IPS DF 4.7 (cell line): ENCODE measurements at regions not wholly inside any gene's neighbourhood (a gene's known extent, or its start where the extent isn't known, plus 50 kb on each side); places are given as distances from the start of the nearest gene placed in this dataset.

Experiments used
- DNase-seq: peaks from one replicate; pipeline ENCODE4 v3.0.0-alpha.2; 2013; ENCODE audit warnings: low spot score; ENCODE audit errors: extremely low read depth

DNA sequence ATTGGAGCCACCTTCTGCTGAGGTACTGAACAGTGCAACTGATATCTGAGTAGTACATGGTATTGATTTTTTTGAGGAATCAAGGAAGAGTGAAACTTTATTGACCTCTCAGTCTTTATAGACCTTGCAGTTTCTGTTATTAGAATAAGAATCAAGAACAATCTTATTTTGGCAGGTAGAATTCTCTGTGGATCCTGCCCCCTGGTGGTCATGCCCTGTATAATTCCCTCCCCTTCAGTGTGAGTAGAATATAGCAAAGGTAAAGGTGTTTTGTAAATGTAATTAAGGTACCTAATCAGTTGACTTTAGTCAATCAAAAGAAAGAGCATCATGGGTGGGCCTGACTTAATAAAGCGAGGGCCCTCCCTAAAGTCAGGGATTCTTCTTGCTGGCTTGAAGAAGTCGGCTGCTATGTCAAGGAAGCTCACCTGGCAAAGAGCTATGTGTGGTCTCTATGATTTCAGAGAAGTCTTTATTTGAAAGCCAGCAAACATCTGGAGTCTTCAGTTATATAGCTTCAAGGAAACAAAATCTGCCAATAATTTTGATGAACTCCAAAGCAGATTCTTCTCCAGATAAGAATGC, 142.8 kb downstream of the LSM5 start:
- DNase-seq = peak; percentile 1

DNA sequence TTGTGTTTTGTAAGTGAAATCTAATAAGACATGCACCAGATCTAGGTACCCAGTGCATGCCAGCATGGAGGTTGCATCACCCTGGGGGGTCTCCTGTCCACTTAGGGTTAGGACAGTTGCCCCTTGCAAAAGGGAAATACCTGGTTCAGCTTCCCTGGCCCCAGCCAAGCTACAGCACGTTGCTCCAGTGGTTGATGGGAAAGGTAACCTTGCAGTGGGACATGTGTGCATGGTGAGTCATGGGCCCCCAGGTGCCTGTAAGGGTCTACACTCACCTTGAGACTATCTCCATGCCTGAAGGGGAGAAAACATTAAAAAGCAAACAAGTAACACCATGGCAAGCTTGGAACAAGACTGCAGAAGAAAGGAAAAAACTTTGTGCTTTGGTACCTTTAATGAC, 143.9 kb downstream of the LSM5 start:
- no peak for DNase-seq

DNA sequence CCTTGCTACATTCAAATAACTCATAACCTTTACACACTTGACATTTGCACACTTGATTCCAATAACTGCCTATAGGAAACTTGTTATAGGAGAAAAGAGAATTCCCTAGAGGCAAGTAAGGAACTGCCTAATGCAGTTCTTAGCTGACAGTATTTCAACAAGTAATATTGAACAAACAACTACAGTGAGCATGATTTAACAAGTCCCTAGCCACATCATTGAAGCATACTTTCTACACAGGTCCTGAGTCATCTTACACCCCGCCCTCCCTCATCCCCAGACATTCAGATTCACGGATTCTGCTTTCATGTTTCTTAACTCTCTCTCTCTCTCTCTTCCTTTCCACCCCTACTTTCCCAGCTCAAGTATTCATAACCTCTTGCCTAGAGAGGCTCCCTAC, 153.5 kb downstream of the LSM5 start:
- no peak for DNase-seq

DNA sequence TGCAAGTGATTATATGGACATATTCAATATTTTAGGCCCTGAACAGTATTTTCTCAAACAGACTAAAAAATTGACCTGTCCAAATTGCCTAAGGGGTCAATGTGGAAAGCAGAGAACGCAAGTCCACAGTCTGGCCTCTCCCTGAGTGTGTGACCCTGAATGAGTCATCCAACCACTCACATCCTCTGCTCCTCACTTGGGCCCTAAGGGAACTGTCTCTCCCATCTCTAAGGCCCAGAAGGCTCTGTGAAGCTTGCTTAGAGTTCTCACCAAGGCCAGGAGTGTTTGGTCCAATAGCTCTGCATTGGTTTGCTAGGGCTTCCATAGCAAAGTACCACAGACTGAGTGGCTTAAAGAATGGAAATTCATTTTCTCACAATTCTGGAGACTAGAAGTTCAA, 155.1 kb downstream of the LSM5 start:
- DNase-seq = no peak

DNA sequence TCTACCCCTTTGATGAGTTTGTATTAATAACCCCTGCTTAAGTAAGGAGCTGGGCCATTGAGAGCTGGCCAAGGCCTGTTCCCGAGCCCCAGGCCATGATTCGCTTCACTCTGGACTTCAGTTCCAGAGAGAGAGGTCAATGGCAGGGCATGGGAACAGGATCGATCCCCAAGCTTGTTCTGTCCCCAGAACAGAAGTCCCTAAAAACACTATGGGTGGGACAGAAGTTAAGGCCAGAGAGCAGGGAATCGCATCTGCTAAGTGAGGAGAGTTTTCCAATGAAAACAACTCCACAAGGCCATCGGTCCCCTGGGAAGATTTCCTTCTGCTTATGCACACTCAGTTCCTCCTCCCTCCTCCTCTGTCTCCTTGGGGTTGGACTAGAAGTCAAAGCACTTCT, 159.6 kb downstream of the LSM5 start:
- no peak for DNase-seq

DNA sequence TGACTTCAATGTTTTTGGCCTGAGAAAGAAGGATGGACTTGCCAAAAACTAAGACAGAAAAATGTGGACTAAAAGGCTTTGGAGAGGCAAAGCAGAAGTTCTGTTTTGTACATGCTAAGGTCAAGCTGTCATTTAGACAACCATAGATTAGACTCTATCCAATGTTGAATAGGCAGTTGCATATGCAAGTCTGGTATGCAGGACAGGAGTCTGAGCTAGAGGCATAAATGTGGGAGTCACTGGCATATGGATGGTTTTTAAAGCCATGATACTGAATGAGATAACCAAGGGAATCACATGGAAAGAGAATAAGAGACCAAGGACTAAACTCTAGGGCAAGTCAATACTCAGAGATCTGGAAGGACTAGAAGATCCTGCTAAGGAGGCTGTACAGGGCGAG, 164.1 kb downstream of the LSM5 start:
- DNase-seq = no peak

DNA sequence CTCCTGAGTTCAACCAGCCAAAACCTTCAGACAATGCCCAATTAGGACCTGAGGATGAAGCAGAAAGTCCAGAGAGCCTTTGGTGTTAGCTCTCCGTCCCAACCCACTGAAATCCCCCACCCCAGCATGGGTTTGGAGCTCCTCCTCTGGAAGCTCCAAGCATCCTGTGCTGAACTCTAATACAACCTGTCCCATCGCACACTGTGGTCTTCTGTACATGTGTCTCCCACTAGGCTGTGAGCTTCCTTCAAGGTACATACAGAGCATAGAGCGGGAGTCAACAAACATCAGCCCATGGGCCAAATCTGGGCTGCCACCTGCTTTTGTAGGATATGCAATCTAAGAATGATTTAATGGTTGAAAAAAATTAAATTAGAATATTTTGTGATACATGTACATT, 166.5 kb downstream of the LSM5 start:
- no peak for DNase-seq

DNA sequence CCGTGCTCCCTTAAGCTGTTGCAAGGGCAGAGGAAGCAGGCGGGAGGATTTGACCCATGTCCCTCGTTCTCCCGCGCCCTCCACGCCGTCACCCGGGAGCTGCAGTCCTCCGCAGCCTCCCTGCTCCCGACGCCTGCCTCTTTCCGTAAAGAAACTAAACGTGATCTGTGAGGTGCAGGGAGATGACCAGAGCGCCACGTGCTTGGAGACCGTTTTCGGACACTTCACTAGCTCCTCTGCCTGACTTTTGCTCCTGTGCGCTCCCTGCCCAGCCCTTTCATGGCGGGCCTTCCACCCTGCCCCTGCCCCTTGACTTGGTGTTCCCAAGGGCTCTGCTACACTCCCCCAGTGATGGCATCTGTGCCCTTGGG, 171.2 kb downstream of the LSM5 start:
- DNase-seq = no peak

DNA sequence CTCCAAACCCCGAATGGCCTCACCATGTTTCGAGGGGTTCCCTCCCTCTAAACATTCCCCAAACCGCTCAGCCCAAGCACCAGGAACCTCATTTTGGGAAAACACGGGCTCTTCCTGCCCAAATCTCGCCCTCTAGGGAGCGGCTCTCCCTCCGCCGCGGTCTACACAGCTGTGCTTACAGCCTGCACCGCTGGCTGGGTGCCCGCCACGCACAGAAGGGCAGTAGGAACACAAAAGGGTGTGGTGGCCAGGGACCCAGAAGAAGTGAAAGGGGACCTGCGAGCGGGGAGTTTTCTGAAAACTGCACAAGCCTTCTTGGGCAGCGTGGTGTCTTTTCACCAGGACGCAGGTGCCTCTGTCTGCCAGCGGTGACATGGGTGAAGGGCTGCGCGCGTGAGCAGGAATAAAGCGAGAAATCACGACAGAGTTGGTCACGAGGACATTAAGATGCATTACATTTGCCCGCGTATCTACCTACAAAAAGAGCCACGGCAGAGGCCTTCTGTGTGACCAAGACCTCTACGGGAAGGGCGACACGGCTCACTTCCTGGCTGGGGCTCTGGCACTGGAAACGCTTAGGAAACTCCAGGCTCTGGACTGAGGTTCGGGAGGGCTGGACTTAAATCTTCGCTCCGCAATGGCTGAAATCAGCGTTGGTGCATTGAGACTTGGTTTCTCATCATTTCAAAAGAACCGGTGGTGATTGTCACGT, 171.7 kb downstream of the LSM5 start:
- no peak for DNase-seq

DNA sequence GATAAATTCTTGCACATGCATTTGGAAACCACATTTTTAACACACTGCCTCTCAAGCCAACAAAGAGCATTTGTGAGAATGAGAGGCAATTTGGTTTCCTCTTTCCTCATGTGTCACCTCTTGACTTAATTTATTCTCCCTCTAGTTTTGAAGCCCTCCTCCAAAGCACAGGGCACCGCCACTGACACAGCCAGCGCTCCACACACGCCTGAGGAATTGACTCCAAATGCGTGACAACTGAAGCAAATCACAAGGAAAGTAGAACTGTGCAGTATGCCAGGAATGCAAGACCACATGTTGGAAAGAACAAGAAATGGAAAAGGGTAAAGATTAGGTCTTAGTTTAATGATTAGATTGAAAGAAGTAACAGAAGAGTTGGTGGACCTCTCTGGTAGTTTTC, 173.3 kb downstream of the LSM5 start:
- no peak for DNase-seq

DNA sequence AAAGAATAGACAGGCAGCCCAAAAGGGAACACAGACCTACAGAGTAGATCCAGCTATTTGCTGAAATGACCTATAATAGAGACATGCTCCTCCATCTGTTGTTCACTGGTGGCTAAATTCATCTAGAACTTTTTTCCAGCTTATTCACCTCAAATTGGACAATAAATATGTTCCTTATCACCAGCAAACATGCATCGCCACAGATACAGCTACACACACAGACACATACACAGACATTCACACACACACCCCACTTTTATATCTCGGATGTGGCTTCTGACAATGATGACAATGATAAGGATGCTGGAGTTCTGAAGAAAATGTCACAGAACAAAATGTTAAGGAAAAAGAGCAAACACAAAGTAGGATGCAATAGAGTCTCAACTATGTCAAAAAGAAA, 175.4 kb downstream of the LSM5 start:
- no peak for DNase-seq

DNA sequence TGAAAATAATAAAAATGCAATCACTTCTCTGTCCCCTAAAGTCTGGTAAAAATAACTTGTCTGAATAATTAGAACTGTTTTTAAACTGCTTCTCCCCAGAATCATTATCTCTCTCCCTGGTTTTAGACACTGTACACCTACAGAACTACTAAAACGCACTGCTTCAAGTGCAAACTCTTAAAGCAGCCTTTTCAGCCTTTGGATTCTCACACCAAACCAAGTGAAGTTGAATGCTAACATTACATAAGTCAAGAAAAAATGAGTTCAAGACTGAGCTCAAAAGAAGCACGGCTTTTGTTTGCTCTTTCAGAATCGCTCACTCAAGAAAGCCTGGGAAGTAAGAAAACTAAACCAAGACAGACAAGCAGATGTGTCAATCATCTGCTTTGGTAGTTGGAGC, 188.8 kb downstream of the LSM5 start:
- DNase-seq = no peak

DNA sequence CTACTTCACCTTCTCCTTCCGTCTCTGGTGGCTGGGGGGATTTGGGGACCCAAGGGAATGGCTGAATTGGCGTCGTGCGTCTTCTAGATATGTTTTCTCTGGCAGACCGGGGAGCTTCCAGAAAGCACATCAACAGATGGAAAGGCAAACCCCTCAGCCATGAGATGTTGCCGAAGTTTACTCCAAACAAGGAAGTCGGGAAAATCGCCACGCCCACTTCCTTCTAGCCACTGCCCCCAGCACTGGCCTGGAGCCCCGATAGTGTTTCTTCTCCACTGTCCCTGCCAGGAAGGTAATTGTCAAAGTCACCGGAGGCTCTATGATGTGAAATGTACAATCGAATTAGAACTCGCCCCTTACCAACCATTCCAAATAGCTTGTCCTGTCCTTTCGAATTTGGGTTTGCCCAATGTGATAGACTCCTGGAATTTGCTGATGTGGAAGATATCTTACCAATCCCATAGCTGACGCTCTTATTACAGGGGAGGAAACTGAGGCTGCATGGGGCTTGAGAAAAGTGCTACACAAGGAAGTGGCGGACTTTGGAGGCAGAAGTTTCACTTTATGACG, 191.0 kb downstream of the LSM5 start:
- DNase-seq = no peak

DNA sequence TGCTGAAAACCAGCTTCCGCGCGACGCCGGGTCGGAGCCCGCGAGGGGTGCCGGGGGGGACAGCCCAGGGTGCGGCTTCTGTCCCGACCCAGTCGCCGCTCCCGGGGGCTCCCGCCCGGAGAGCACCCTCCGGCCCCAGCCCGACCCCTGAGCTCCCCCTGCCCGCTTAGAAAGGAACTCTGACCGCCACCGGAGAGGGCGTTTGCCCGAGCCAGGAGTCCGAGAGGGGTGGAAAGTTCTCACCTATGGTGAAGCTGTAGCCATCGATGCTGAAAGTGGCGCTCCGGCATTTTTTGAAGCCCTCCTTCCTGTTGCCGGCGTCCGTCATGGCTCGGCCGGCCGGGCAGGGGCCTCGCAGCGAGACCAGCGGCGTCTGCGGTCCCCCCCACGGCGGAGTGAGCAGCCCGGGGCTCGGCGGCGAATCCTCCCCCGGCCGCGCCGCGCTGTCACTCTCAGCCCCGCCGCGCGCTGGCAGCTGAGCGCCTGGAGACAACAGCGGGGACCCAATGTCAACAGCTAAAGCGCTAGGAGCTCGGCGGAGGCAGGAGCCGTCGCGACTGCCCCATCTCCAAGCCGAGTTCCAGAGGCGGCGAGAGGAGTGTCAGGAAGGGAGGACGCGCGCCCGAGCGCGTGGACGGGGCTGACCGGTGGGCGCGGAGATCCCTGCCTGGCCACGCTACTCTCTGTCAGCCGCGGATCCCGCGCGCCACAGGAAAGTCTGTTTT, 191.6 kb downstream of the LSM5 start:
- DNase-seq = no peak

DNA sequence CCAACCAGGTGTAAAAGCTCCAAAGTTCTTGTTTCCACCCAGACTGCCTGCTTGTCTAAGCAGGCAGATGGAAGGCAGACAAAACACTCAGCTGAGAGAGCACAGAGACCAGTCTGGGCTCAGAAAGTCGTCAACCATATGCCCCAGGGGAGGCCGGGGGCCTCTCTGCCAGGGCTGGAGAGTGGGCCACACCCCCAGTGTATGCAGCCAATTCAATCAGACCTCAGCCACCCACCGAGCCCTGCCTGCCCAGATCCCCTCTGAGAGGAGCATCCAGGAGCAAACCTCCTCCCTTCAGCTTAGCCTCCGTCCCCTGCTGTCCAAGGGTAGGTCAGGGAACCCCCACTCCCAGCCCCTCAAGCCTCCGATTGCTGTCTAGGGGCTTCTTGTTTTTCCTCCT, 196.3 kb downstream of the LSM5 start:
- DNase-seq = no peak

DNA sequence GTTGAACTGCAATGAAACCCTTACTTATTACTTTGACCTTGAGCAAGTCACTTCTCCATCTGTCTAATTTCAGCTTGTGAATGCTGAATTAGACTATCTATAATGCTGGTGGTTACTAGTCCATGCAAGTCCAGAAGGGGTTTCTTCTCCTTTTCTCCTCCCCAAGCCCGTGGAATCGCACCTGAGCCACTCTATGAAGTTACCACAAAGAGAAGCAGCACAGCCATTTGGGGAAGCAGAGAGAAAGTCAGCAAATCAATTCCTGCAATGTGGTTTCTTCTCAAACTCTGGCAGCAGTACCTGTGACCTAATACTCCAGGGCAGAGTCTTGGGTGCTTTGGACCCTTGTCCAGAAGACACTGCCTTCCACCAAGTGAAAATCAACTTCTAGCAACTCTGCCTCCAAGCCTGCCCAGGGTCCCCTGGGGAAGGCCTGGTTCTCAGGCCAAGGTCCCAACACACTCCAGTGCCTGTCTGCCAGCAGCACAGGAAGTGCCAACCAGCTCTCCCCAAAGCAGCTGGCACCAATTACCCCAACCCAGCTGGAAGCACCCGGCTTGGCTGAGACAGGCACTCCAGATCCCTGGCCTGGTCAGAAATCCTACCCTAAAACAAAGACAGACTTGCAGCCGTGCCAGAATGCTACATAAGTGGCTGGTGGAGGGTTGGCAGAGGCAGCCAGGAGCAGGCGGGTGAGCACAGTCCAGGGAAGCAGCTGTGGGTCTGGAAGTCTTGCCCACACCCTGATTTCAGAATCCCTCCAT, 200.3 kb downstream of the LSM5 start:
- no peak for DNase-seq

DNA sequence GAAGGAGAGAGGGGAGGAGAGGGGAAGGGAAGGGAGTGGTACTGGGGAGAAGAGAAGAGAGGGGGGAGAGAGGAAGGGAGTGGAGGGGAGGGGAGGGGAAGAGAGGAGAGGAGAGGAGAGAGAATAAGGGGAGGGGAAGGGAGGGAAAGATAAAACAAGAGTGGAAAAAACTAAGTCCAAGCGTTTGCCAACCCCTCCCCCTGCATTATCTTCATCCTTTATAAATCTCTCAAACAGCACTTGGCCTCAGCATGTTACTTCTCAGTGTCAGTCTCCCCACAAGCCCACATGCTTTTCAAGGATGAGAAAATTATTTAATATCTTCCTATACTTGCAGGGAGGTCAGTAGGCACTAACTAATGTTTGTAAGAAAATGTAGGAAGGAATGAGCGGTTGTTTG, 204.5 kb downstream of the LSM5 start:
- DNase-seq = no peak

DNA sequence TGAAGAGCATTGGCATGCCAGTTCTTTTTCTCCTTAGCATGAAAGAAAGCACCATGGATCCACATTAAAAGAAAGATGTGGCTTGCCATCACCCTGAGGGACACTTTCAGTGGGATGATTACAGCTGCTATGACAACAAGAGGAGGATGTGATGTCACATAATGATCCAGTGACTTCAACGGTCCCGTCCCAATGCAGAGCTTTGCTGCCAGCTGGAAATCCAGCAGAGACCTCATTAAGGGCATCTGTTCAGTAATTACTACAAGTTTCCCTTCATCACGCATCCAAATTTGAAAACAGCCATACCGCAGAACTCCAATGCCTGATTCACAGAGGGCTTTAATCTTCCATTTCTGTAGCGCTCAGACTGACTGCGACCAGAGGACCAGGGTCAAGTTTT, 206.6 kb downstream of the LSM5 start:
- DNase-seq = no peak

DNA sequence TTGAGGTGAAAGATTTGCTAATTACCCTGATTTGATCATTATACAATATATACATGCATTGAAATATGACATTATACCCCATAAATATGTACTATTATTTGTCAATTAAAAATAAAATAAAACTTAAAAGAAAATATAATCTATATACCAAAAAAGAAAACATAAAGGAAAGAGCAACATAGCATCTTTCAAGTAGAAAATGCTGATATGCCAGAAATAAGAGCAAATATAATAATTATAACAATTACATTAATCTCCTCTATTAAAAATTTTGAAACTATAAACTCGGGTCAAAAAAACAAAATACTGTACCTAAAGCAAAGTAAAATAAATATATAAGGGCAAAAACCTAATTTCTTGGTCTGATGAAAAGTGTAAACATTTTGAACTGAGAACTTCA, 209.3 kb upstream of the PDE1C start:
- no peak for DNase-seq

DNA sequence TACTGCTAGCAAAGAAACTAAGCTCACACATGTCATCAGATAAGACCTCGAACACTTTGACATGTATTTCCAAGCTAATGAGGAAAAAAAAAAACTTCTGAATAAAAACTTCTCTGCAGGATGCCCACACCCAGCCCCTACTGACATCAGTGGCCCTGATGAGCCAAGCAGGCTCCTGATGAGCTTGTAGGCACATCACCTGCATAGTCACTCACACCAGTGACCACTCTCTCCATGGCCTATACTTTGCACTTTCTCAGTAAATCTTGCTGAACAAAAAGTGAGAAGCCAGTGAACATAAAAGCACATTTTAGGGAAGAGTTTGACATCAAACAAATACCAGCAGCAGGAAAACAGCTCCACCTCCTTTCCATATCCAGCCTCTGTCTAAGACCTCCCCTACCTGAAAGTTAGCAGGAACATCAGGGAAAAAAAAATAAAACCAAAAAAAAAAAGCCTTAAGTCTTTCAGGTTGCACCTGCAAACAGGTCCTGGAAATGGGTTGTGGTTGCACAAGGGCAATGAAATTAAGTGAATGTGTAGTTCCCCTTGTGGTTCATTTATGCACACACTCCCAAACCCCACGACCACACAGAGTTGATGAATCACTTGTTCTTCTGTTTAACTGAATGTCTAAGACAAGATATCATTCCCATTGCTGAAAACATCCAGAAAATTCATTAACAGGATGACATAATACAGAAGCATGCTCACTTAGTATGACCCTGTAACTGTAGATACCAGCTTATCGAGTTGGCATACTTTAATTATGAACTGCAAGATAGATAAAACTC, 205.2 kb upstream of the PDE1C start:
- DNase-seq = no peak

DNA sequence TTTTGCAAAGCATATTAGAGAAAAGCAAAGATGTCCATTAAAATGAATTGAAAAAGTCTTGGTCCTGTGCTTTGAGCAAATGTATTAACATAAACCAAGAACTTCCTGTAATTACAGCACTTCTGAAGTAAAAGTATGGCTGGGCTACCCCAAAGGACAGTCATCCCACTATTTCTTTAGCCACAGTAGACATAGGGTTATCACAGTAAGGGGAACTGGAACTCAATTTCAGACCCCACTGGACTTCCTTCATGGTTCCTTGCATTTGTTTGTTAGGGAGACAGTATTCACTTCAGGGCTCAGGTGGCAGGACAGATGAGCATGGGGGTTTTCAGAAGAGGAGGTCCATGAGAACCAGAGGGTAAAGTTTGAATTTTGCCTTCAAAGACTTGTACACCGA, 203.1 kb upstream of the PDE1C start:
- no peak for DNase-seq
